Testis (tissue), 2 donors: ENCODE measurements at regions not wholly inside any gene's neighbourhood (a gene's known extent, or its start where the extent isn't known, plus 50 kb on each side); places are given as distances from the start of the nearest gene placed in this dataset.

Experiments
- DNase-seq: peaks from one replicate; pipeline ENCODE4 v3.0.0-alpha.2; 2019
- H3K27ac ChIP-seq, 2 donors: fragments of 200-600 bp; sonication (generic); one replicate each; pipeline ENCODE4 v1.5.1; 2019
- H3K27me3 ChIP-seq: fragments of 200-600 bp; sonication (generic); one replicate; pipeline ENCODE4 v1.5.1; 2019
- H3K36me3 ChIP-seq: fragments of 200-600 bp; sonication (generic); one replicate; pipeline ENCODE4 v1.5.1; 2017; ENCODE audit warnings: low read depth; ENCODE audit errors: missing control alignments
- H3K4me1 ChIP-seq: fragments of 200-600 bp; sonication (generic); one replicate; pipeline ENCODE4 v1.5.1; 2019
- H3K4me3 ChIP-seq, 2 donors: fragments of 200-600 bp; sonication (generic); one replicate each; pipeline ENCODE4 v1.5.1; 2017 to 2019
- H3K9me3 ChIP-seq: fragments of 200-600 bp; sonication (generic); one replicate; pipeline ENCODE4 v1.5.1; 2017
- POLR2A ChIP-seq: fragments of 450-650 bp; IDR thresholded peaks from one replicate; pipeline ENCODE4 v1.6.1; 2017; ENCODE audit warnings: antibody characterized with exemption, mild to moderate bottlenecking, moderate library complexity
- WGBS, 2 donors: methylation state at CpG; one replicate each; pipeline ENCODE4 v1.1.5; 2018; 5-methylcytosine and 5-hydroxymethylcytosine counted together
- intact Hi-C: fragments of 100-400 bp; cut with DNase I; formaldehyde crosslinking; loops from one replicate; pipeline ENCODE4 v1.15.1; 2023; ENCODE audit warnings: low total_unique reads
- TF ChIP-seq, protein P1 (sequence below), 3 experiments: fragments of 450-650 bp in 2 of 3; fragments of 200-600 bp in 1 of 3; sonication (generic) in 1 of 3; IDR thresholded peaks; one replicate each; pipeline ENCODE4 v1.5.1; 2016 to 2019; ENCODE audit warnings: antibody characterized with exemption in 3 of 3, mild to moderate bottlenecking in 2 of 3, moderate library complexity in 1 of 3

DNA sequence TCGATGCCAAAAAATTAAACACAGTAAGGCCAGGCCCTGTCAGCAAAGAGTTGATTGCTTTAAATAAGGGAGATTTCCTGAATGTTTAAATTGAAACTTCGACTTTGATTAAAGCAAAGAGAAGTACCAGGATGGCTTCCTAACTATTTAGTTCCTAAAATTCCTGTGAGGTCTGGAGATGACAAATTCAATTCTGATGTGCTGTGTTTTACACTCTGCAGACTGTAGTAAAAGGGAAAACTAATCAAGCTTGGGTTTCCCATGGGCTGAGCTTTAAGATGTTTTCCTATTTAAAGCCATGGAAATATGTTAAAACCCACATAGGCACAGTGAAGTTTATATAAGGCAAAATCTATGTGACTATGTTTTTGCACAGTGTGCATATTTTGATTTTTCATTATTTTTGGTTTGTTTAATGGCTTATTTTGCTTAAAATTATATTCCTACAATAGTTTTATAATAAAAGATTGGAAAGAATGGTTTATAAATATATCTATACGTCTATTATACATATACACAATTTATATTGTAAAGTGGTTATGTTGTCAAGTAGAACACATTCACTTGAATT is 198.5 kb upstream of the EYA4 start:
- no peak for DNase-seq
- WGBS, 2 donors, result 83 to 93% methylated on average over 3 of the region's 3 CpGs
- H3K4me3 ChIP-seq, result no peak overlapping the region
- TF ChIP-seq POLR2A, result no peak
- TF ChIP-seq, protein P1, sequence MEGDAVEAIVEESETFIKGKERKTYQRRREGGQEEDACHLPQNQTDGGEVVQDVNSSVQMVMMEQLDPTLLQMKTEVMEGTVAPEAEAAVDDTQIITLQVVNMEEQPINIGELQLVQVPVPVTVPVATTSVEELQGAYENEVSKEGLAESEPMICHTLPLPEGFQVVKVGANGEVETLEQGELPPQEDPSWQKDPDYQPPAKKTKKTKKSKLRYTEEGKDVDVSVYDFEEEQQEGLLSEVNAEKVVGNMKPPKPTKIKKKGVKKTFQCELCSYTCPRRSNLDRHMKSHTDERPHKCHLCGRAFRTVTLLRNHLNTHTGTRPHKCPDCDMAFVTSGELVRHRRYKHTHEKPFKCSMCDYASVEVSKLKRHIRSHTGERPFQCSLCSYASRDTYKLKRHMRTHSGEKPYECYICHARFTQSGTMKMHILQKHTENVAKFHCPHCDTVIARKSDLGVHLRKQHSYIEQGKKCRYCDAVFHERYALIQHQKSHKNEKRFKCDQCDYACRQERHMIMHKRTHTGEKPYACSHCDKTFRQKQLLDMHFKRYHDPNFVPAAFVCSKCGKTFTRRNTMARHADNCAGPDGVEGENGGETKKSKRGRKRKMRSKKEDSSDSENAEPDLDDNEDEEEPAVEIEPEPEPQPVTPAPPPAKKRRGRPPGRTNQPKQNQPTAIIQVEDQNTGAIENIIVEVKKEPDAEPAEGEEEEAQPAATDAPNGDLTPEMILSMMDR (IDR thresholded peaks at IDR 0.05), result no peak
- peaks cover 2% of the 10 kb centered on the region for H3K4me1 ChIP-seq
- no peaks in the 10 kb centered on the region for H3K9me3 ChIP-seq
- intact Hi-C loops, result no loop called here
- no peaks in the 10 kb centered on the region for H3K36me3 ChIP-seq
- no peak overlapping the region for H3K27ac ChIP-seq
- H3K27me3 ChIP-seq, result no peaks in the 10 kb centered on the region

DNA sequence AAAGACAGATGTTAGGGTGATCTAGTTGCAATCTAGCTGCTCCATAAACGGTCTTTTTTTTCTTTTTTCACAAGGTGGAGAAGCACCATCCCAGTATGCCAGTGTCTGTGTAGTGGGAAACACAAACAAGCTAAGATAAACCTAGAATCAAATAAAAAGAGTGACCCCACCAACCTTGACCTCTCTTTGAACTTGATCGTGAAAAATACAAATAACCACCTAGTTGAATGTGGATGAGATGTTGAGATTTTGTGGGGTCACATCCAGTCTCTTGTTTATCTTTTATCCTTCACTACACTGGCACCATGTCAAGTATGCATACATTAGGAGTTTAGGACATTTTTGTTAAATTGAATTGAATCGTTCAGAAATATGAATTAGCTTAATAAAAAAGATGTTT is 194.6 kb upstream of the EYA4 start:
- DNase-seq, result no peak
- Histone ChIP-seq H3K9me3 (no peaks in the 10 kb centered on the region), H3K27ac (no peak overlapping the region), H3K4me3 (no peak overlapping the region), H3K27me3 (no peaks in the 10 kb centered on the region), H3K36me3 (no peaks in the 10 kb centered on the region), H3K4me1 (no peaks in the 10 kb centered on the region)
- no peak for TF ChIP-seq POLR2A
- TF ChIP-seq, protein P1 (IDR thresholded peaks at IDR 0.05), result no peak
- 55 to 62% methylated on average over 3 of the region's 3 CpGs for WGBS, 2 donors
- intact Hi-C loops, result no loop called here

DNA sequence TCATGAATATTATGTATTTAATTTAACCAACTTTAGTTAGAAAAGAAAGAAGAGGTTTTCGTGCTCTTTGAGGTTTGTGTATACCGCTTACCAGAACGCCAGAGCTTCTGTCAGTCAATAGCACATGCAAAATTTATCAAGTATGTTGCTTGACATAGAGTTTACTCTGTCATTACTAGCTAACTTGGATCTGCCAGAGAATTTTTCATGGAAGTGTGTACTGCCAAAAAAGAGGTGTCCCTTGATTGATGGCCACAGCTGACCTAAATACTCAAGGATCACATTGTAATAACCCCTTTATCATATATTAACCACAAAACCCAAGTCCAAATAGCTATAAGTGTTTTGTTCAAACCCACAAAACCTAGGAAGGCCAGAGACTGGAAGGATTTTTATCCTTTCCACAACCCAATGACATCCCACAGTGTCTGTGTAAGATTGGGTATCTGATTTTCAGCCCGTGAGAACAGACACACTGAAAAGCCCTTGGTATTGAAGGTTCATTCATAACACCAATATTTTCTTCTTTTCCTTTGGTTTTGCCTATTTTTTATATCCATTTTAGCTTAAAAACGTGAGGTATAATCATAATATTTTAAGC is 194.0 kb upstream of the EYA4 start:
- TF ChIP-seq, protein P1 (IDR thresholded peaks at IDR 0.05), result no peak
- no peak for TF ChIP-seq POLR2A
- WGBS, 2 donors, result 84 to 91% methylated on average over 5 of the region's 5 CpGs
- no peaks in the 10 kb centered on the region for H3K4me1 ChIP-seq
- no peak overlapping the region for H3K27ac ChIP-seq
- intact Hi-C loops, result no loop called here
- no peaks in the 10 kb centered on the region for H3K27me3 ChIP-seq
- H3K4me3 ChIP-seq, result no peak overlapping the region
- H3K9me3 ChIP-seq, result no peaks in the 10 kb centered on the region
- no peaks in the 10 kb centered on the region for H3K36me3 ChIP-seq
- DNase-seq, result no peak

DNA sequence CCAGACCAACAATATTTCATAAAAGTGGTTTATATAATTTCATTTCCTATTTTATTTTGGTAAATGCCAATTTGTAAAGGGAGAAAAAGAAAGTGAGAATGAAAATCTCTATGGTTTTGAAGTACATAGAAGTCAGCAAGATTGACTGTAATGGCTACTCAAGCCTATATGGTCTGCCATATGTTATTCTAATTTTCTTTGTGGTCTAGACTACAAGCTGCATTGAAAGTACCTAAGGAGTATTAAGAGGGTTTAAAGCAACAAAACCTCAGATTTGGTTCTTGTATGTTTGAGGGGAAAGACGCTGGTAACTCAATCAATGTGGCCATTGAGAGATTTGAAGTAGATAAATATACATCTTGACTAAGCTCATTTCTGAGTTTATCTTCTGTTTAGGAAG is 193.5 kb upstream of the EYA4 start:
- Histone ChIP-seq H3K9me3 (no peaks in the 10 kb centered on the region), H3K36me3 (no peaks in the 10 kb centered on the region), H3K4me3 (no peak overlapping the region), H3K27me3 (no peaks in the 10 kb centered on the region), H3K27ac (no peak overlapping the region), H3K4me1 (no peaks in the 10 kb centered on the region)
- TF ChIP-seq, protein P1 (IDR thresholded peaks at IDR 0.05), result no peak
- TF ChIP-seq POLR2A, result no peak
- intact Hi-C loops, result no loop called here
- no peak for DNase-seq
- 83 to 90% methylated on average over 1 of the region's 1 CpG for WGBS, 2 donors

DNA sequence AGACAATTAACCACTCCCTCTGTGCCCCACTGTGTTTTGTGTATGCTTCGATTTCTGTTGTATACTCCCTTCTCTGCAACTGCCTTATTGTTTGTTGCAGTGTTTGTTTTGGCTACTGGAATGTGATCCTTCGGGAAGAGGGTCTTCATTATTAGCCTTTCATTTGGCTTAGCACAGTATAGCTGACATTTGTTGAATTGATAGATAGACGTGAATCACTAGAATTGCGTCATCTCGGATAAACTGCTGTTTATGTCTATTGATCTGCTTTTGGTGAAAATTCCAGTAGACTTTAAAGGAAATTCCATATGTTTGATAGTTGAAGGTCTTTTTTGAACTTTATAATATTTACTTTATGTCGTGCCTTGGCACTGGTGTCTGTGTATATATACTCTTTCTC is 189.9 kb upstream of the EYA4 start:
- 72 to 75% methylated on average over 6 of the region's 6 CpGs for WGBS, 2 donors
- DNase-seq, result no peak
- H3K27me3 ChIP-seq, result no peaks in the 10 kb centered on the region
- H3K4me1 ChIP-seq, result no peaks in the 10 kb centered on the region
- H3K27ac ChIP-seq, result no peak overlapping the region
- H3K36me3 ChIP-seq, result no peaks in the 10 kb centered on the region
- intact Hi-C loops, result no loop called here
- no peak overlapping the region for H3K4me3 ChIP-seq
- no peaks in the 10 kb centered on the region for H3K9me3 ChIP-seq
- TF ChIP-seq, protein P1 (IDR thresholded peaks at IDR 0.05), result no peak
- no peak for TF ChIP-seq POLR2A
